Endodermal cell (in vitro differentiated cells): ENCODE measurements at regions not wholly inside any gene's neighbourhood (a gene's known extent, or its start where the extent isn't known, plus 50 kb on each side); places are given as distances from the start of the nearest gene placed in this dataset.
"Not testable (repeated sequence)": the region's sequence is repeated elsewhere in the genome, so short reads cannot be mapped to it uniquely, and the experiment has no call there.

Experiments used
- DNase-seq: peaks from one replicate; pipeline ENCODE4 v3.0.0-alpha.2; 2017
- H3K27ac ChIP-seq: 2 replicates; pipeline ENCODE4 v1.5.1; 2013; ENCODE audit warnings: mild to moderate bottlenecking, low read depth, low read length, moderate library complexity
- H3K27me3 ChIP-seq: 2 replicates; pipeline ENCODE4 v1.6.1; 2013; ENCODE audit warnings: mild to moderate bottlenecking, low read length, moderate library complexity; ENCODE audit not compliant: insufficient read depth, control insufficient read depth, poor library complexity, severe bottlenecking
- H3K36me3 ChIP-seq: 2 replicates; pipeline ENCODE4 v1.7.0; 2013; ENCODE audit warnings: mild to moderate bottlenecking, low read length, moderate library complexity; ENCODE audit not compliant: control insufficient read depth, insufficient read depth
- H3K4me1 ChIP-seq: one replicate; pipeline ENCODE4 v1.7.0; 2013; ENCODE audit warnings: low read length; ENCODE audit not compliant: control insufficient read depth, insufficient read depth
- H3K4me3 ChIP-seq: 2 replicates; pipeline ENCODE4 v1.5.1; 2013; ENCODE audit warnings: mild to moderate bottlenecking, low read length, moderate library complexity
- H3K9ac ChIP-seq: 2 replicates; pipeline ENCODE4 v1.6.1; 2013; ENCODE audit warnings: mild to moderate bottlenecking, low read length, moderate library complexity; ENCODE audit not compliant: poor library complexity, severe bottlenecking; ENCODE audit errors: extremely low read depth
- H3K9me3 ChIP-seq: 2 replicates; pipeline ENCODE4 v1.6.1; 2013; ENCODE audit warnings: mild to moderate bottlenecking, low read length, moderate library complexity; ENCODE audit not compliant: control insufficient read depth
- H3K27ac Mint-ChIP-seq: 2 replicates; pipeline ENCODE4 v1.8.0; 2020; ENCODE audit warnings: mixed read lengths
- H3K27me3 Mint-ChIP-seq: 2 replicates; pipeline ENCODE4 v1.8.0; 2021; ENCODE audit warnings: mild to moderate bottlenecking, mixed read lengths; ENCODE audit not compliant: insufficient read depth
- H3K36me3 Mint-ChIP-seq: 2 replicates; pipeline ENCODE4 v1.8.0; 2020; ENCODE audit warnings: low read depth, mixed read lengths
- H3K4me1 Mint-ChIP-seq: 2 replicates; pipeline ENCODE4 v1.8.0; 2020; ENCODE audit warnings: mixed read lengths
- H3K4me3 Mint-ChIP-seq: 2 replicates; pipeline ENCODE4 v1.8.0; 2020; ENCODE audit warnings: mild to moderate bottlenecking, moderate library complexity, mixed read lengths
- H3K9me3 Mint-ChIP-seq: 2 replicates; pipeline ENCODE4 v1.8.0; 2020; ENCODE audit warnings: mild to moderate bottlenecking, mixed read lengths
- WGBS, 2 experiments: methylation state at CpG; one replicate each; pipeline versions ENCODE4 v1.1.5 to v1.1.7; 2013; ENCODE audit warnings: missing lambda C conversion rate in 2 of 2, mixed read lengths in 1 of 2; ENCODE audit not compliant: insufficient coverage in 1 of 2, insufficient read length in 1 of 2; 5-methylcytosine and 5-hydroxymethylcytosine counted together
- TF ChIP-seq, protein P1 (sequence below): fragments of 200-600 bp; sonication (generic); conservative IDR thresholded peaks from 2 replicates; pipeline ENCODE4 v1.5.0; 2021; ENCODE audit warnings: antibody characterized with exemption, mild to moderate bottlenecking

GRCh38 chrX:83954116-83954515 is 93.2 kb downstream of the CYLC1 start:
- peak; percentile 46 for DNase-seq
- not testable (repeated sequence) for H3K9me3 ChIP-seq, H3K4me1 ChIP-seq, H3K4me3 ChIP-seq, H3K4me3 Mint-ChIP-seq, H3K27ac Mint-ChIP-seq, H3K9ac ChIP-seq, H3K27me3 ChIP-seq, H3K36me3 ChIP-seq, H3K4me1 Mint-ChIP-seq, H3K27ac ChIP-seq, H3K36me3 Mint-ChIP-seq, H3K27me3 Mint-ChIP-seq
- 80 to 100% methylated on average over 1 to 4 of the region's 4 CpGs for WGBS, 2 experiments
- TF ChIP-seq, protein P1, sequence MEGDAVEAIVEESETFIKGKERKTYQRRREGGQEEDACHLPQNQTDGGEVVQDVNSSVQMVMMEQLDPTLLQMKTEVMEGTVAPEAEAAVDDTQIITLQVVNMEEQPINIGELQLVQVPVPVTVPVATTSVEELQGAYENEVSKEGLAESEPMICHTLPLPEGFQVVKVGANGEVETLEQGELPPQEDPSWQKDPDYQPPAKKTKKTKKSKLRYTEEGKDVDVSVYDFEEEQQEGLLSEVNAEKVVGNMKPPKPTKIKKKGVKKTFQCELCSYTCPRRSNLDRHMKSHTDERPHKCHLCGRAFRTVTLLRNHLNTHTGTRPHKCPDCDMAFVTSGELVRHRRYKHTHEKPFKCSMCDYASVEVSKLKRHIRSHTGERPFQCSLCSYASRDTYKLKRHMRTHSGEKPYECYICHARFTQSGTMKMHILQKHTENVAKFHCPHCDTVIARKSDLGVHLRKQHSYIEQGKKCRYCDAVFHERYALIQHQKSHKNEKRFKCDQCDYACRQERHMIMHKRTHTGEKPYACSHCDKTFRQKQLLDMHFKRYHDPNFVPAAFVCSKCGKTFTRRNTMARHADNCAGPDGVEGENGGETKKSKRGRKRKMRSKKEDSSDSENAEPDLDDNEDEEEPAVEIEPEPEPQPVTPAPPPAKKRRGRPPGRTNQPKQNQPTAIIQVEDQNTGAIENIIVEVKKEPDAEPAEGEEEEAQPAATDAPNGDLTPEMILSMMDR, result peak; percentile 17
- peaks cover 61% of the 10 kb centered on the region for H3K9me3 Mint-ChIP-seq

GRCh38 chrX:83966347-83966746 is 105.4 kb downstream of the CYLC1 start:
- no peaks in the 10 kb centered on the region for H3K36me3 Mint-ChIP-seq
- Histone ChIP-seq H3K4me1 (no peaks in the 10 kb centered on the region), H3K36me3 (no peaks in the 10 kb centered on the region), H3K27ac (no peak overlapping the region), H3K9ac (no peak overlapping the region), H3K9me3 (no peaks in the 10 kb centered on the region), H3K4me3 (no peak overlapping the region), H3K27me3 (no peaks in the 10 kb centered on the region)
- peaks cover 55% of the 10 kb centered on the region for H3K9me3 Mint-ChIP-seq
- H3K27ac Mint-ChIP-seq, result no peak overlapping the region
- H3K4me1 Mint-ChIP-seq, result no peaks in the 10 kb centered on the region
- no peaks in the 10 kb centered on the region for H3K27me3 Mint-ChIP-seq
- no peak for DNase-seq
- TF ChIP-seq, protein P1, result no peak
- WGBS, 2 experiments, result 63% methylated on average over 1 of the region's 2 CpGs; no CpG with 5 or more reads in 1 of the 2 experiments
- no peak overlapping the region for H3K4me3 Mint-ChIP-seq

DNA sequence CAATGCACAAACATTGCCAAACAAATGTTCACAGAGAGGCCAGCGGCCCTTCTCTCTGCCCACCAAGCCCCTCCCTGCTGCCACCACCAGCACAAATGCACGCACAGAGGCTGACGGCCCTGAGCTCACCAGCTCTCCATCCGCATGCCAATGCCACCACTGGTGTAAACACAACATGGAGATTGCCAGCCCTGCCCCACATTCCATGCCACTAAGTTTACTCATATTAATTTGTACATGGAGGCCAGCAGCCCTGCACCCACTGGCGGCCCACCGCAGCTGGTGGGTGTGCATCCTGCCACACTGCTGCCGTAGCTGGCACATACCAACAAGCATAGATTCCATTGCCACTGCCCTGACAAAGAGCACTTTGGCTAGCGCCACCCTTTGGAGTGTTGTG is 124.0 kb downstream of the CYLC1 start:
- no peaks in the 10 kb centered on the region for H3K36me3 Mint-ChIP-seq
- no peak overlapping the region for H3K4me3 Mint-ChIP-seq
- no peak overlapping the region for H3K4me3 ChIP-seq
- H3K4me1 ChIP-seq, result no peaks in the 10 kb centered on the region
- H3K9me3 Mint-ChIP-seq, result peaks cover 70% of the 10 kb centered on the region
- TF ChIP-seq, protein P1, result no peak
- H3K27me3 Mint-ChIP-seq, result no peaks in the 10 kb centered on the region
- H3K27ac Mint-ChIP-seq, result no peak overlapping the region
- H3K9ac ChIP-seq, result no peak overlapping the region
- DNase-seq, result no peak
- WGBS, 2 experiments, result 94% methylated on average over 8 of the region's 8 CpGs; no CpG with 5 or more reads in 1 of the 2 experiments
- no peaks in the 10 kb centered on the region for H3K36me3 ChIP-seq
- H3K27me3 ChIP-seq, result no peaks in the 10 kb centered on the region
- H3K27ac ChIP-seq, result no peak overlapping the region
- H3K4me1 Mint-ChIP-seq, result no peaks in the 10 kb centered on the region
- H3K9me3 ChIP-seq, result peaks cover 6% of the 10 kb centered on the region

DNA sequence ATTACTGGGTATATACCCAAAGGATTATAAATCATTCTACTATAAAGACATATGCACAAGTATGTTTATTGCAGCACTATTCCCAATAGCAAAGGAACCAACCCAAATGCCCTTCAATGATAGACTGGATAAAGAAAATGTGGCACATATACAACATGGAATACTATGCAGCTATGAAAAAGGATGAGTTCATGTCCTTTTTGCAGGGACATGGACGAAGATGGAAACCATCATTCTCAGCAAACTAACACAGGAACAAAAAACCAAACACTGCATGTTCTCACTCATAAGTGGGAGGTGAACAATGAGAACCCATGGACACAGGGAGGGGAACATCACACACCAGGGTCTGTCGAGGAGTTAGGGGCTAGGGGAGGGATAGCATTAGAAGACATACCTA is 129.2 kb downstream of the CYLC1 start:
- H3K27me3 Mint-ChIP-seq, H3K36me3 Mint-ChIP-seq, DNase-seq, H3K27ac Mint-ChIP-seq, H3K27ac ChIP-seq, H3K9me3 ChIP-seq, H3K9ac ChIP-seq, H3K4me1 ChIP-seq, H3K4me3 ChIP-seq, H3K27me3 ChIP-seq, H3K4me1 Mint-ChIP-seq, H3K4me3 Mint-ChIP-seq, H3K36me3 ChIP-seq: not testable (repeated sequence)
- 88% methylated on average over 1 of the region's 2 CpGs; no CpG with 5 or more reads in 1 of the 2 experiments for WGBS, 2 experiments
- H3K9me3 Mint-ChIP-seq, result peaks cover 56% of the 10 kb centered on the region
